ENCODE measurements at regions not wholly inside any gene's neighbourhood (a gene's known extent, or its start where the extent isn't known, plus 50 kb on each side); places are given as distances from the start of the nearest gene placed in this dataset.
A peak's percentile ranks its signal among the peaks of the same experiment; 100 is the strongest.

DNA sequence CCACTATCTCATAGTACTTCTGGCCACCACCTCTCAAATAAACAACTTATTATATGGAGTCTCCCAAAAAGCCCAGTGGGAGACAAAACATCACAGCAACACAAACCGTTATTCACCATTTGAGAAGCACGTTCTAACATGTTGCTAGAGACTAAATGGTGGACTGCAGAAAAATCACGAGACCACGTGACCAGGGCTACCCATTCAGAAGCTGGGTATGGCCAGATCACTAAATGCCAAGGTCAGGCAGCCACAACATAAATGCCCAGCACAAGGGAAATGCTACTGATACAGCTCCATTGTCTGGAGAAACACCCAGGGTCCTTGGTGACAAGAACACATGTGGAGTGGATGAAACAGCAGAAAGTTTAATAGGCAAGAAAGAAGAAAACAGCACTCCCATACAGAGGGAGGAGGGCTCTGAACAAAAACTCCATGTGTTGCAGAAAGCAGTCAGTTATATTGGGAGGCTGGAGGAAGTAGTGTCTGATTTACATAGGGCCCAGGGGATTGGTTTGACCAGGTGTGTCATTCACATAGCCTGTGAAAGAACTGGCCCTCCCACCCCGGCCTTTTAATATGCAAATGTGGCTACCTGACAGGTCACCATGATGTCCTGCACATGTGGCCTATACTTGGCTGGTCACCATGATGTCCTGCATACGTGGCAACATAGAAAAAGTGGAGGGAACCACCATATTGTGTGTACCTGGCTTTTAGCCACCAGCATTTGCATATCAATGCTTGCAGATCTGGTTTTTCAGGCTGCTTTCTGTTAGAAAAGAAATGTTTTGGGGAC, 97.2 kb downstream of the TRIM36 start:
- no peak for DNase-seq

DNA sequence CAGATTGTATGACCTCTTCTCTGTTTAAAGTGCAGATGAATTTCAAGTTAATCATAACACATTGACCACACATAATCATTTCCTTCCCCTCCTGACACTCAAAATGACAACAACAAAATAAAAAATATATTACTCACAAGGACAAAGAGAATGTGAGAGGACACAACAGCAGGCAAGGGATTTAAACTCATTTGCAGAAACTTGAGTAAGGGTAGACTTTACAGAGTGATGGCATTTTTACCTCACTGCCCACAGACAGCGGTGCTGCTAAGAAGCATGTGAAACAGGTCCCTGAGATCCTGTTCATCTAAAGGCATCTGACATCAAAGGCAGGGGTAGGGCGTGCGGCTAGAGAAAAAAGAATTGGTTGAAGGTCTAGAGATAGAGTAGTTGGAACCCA, 99.0 kb downstream of the TRIM36 start:
- peak; percentile 10 for DNase-seq

DNA sequence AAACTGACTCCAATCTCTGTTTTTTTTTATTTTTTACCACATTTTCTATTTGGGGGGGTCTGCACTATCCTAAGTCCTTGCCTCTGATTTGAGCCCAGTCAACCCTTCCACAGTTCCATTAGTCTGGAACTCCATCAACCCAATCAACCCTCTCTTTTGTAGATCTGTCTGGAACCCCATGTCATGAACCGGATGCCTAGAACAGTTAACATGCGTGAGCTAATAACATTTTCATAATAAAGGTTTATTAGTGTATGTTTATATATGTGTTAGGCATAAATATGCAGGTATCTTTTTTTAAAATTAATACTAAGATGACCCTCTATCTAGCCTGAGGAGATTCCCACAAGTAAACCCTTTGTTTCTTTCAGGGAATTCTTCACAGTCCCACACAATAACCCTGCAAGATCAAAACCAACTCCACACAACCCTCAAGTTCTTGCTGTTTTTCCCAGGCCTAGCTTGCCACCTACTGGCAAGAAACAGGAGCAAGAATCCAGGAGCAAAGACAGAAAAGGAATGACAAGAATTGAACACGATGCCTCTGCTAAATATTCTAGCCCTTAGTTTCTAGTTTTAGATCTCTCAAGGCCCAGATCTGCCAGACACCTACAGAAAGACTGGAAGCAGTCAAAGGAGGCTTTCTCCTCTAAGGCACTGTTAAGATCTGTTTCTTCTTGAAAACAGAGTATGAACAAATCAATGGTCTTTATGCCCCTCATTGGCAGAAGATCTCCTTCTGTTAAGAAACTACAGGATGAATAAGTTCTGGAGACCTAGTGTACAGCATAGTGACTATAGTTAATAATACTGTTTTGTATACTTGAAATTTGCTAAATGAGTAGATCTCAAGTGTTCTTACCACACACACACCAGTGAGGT, 100.4 kb downstream of the TRIM36 start:
- peak; percentile 26 for DNase-seq

DNA sequence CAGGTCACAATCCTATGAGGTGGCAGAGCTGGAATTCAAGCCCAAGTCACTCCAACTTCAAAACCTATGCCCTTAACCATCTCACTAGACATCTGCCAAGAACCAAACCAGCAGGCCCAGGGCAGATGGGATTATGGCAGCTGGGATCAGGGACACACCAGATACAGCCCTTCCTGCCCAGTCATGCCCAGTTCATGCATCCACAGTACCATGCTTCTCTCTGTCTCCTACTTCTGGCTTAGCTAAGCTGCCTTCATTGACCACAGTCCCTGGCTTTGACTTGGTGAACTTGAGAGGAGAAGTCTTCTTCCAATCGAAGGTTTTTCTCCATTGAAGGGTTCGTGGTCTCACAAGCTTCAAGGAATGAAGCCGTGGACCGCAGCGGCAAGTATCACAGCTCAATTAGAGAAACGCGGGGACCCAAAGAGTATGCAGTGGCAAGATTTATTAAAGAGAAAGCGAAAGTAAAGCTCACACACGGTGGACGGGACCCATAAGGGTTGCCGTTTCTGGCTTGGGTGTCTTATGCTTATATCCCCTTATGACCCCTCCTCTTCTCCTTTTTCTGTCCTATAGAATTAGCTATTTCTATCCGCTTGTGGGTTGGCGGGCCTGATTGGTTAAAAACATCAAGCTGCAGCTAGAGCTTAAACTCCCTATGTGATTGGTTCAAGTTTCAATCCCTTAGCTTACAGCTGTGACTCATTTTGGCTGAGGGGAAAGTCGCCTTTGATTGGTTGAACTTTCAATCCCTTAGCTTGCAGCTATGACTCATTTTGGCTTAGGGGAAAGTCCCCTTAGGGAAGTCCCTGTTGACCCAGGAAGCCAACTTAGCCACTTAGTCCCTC, 101.2 kb downstream of the TRIM36 start:
- peak; percentile 69 for DNase-seq

- no peak for DNase-seq
Observed at GRCh38 chr5:115064380-115064779, 105.3 kb downstream of the TRIM36 start.

DNA sequence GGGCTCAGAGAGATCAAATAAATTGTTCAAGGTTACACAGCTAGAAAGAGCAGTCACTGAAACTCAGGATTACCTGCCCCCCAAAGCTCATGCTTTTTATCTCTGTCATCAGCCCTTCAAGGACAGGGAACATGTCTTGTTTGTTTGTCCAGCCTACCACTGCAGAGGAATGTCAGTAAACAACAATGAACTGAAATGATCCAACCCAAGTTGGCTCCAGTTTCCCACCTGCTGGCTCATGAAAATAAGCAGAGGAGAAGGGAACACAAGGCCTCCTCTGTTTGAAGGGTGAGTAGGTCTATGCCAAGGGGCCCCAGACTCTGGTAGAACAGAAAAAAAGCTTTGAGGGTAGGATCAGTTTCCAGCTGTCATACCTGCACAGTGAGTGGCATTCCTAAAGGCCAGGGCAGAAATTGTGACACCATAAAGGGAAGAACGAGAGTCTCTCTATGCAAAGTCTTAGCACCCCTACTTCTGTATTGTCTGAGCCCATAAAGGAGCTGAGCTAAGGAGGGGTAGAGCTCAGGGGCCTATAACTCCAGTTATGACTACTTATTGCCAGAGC, 115.2 kb downstream of the TRIM36 start:
- DNase-seq, result no peak

DNA sequence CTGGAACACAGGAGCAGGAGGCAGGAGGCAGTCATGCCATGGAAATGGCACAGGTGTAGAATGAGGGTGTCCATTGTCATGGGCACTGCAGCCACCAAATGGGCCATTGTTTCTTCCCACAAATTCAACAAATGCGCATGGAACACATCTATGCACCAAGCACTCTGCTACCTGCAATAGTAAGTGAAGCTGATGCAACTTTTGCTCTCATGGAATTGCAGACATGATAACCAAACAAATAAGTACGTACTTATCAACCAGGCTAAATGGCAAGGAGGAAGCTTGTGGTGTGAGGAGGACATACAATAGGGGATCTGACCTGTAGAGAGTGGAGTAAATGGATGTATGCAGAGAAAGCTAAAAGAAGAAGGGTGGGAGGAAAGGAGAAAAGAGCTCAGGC, 116.8 kb downstream of the TRIM36 start:
- DNase-seq, result no peak

- no peak for DNase-seq
Observed at GRCh38 chr5:115050866-115051265, 118.8 kb downstream of the TRIM36 start.

DNA sequence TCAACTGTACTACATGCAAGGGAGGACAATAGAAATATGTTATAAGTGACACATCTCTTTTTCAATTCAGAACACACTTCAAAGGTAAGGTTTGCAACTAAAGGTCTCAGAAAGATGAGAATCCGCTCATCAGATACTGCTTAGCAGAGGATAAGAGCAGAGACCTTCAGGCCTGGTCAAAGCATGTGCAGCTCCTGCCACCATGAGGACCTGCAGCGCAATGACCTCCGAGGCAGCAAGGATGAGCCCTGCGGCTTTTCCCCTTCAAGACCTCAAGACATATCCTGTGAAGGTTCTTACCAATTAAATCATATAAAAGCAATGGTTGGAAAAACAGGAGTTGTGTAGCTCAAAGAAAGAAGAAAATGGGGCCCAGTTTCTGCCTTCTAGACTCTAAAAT, 135.8 kb downstream of the TRIM36 start:
- DNase-seq, result no peak

- DNase-seq, result no peak
Observed at GRCh38 chr5:115028557-115028956, 141.2 kb downstream of the TRIM36 start.

- no peak for DNase-seq
Observed at GRCh38 chr5:115024922-115025321, 144.8 kb downstream of the TRIM36 start.

DNA sequence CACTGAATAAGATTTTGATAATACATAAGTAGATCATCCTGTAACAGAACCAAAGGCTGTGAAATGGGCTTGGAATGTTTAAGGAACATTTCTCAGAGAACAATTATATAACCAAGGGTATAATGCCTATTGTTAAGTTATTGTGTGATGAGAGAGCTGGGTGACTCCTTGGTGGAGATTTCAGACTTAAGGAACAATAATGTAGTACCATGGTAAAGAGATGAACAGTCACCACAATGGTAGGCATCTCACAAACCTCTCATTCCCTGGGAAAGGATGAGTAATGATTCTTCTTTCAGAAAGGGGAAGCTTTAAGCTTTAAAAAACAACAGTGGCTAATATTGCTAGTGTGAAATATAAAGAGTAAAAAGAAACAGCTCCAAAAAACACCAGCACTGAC, 147.4 kb downstream of the TRIM36 start:
- DNase-seq, result no peak

GRCh38 chr5:115016646-115017045, 153.1 kb downstream of the TRIM36 start:
- DNase-seq, result no peak

GRCh38 chr5:114999176-114999575, 170.5 kb downstream of the TRIM36 start:
- DNase-seq, result no peak

DNA sequence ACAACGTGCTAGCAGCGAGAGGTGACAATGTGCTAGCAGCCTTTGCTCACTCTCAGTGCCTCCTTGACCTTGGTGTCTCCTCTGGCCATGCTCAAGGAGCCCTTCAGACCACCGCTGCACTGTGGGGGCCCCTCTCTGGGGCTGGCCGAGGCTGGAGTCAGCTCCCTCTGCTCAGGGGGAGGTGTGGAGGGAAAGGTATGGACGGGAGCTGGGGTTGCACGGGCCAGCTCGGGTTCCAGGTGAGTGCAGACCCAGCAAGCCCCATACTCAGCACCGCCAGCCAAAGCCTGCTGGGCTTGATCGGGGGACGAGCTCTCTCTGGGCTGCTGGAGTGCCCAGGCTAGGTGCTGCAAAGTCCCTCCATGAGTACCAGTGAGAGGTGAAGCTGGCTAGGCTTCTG, 180.2 kb downstream of the TRIM36 start:
- DNase-seq, result no peak

DNA sequence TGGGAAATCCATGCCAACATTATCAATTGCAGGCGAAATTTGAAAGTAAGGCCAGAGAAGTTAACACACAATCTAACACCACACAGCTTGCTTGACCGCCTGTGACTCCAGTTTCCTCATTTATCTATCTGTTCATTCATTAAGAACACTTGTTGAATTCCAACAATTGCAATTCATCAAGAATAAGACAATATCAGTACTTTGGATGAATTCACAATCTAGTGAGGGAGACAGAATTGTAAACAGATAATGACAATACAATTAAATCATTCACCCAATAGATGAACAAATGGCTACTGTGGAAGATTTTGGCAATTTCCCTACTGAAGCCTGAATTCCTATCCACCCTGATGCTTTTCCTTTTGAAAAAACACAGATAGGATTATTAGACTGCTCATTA, 181.6 kb downstream of the TRIM36 start:
- DNase-seq, result no peak

DNA sequence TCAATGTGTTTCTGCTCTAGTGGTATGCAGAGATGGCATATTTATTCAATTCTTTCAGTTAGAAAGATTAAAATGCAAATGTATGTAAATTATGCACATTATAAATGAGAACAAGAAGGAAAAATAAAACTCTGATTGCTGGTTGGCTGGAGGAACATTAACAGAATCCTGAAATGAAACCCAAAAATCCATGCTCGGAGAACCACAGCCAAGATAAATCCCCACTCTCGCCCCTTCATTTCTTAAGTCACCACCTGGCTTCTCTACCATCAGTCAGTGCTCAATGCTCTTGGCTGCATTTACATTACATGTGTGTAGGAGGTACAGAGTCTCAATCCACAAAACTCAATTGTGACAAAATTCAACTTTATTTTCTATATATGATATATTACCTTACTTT, 184.9 kb downstream of the TRIM36 start:
- DNase-seq, result no peak

- no peak for DNase-seq
Observed at GRCh38 chr5:114981111-114981510, 188.6 kb downstream of the TRIM36 start.

GRCh38 chr5:114977979-114978573, 191.6 kb downstream of the TRIM36 start:
- peak; percentile 8 for DNase-seq

DNA sequence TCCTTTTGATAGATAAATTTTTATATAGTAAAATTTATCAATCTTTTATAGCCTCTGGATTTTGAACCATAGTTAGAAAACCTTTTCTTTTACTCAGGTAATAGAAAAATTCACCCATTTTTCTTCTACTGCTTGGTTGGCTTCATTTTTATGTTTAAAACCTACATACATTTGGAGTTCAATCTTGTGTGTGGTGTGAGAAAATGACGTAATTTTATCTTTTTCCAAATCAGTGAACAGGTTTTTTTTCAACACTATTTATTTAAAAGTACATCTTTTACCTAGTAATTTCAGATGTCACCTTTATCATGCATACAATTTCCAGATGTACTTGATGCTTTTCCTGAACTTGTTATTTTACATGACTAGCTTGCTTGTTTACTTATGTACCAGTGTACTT, 200.2 kb downstream of the TRIM36 start:
- no peak for DNase-seq

- no peak for DNase-seq
Observed at GRCh38 chr5:114957384-114957783, 212.3 kb downstream of the TRIM36 start.

- no peak for DNase-seq
Observed at GRCh38 chr5:114953565-114953964, 216.1 kb downstream of the TRIM36 start.
